Mesodermal cell (in vitro differentiated cells): ENCODE measurements at regions not wholly inside any gene's neighbourhood (a gene's known extent, or its start where the extent isn't known, plus 50 kb on each side); places are given as distances from the start of the nearest gene placed in this dataset.
"Not testable (repeated sequence)": the region's sequence is repeated elsewhere in the genome, so short reads cannot be mapped to it uniquely, and the experiment has no call there.

Experiments
- H3K27ac ChIP-seq: 2 replicates; pipeline ENCODE4 v1.7.0; 2013; ENCODE audit warnings: mild to moderate bottlenecking, low read depth, low read length, moderate library complexity; ENCODE audit not compliant: severe bottlenecking
- H3K36me3 ChIP-seq: 2 replicates; pipeline ENCODE4 v1.7.1; 2013; ENCODE audit warnings: mild to moderate bottlenecking, low read length, moderate library complexity; ENCODE audit not compliant: control insufficient read depth, insufficient read depth
- H3K4me1 ChIP-seq: one replicate; pipeline ENCODE4 v1.7.1; 2013; ENCODE audit warnings: mild to moderate bottlenecking, low read length; ENCODE audit not compliant: insufficient read depth, control insufficient read depth, poor library complexity, severe bottlenecking
- H3K4me3 ChIP-seq: 2 replicates; pipeline ENCODE4 v1.7.0; 2013; ENCODE audit warnings: low read length, control low read depth, mild to moderate bottlenecking; ENCODE audit not compliant: insufficient read depth, poor library complexity, severe bottlenecking; ENCODE audit errors: extremely low read depth
- H3K9me3 ChIP-seq: 2 replicates; pipeline ENCODE4 v1.7.1; 2013; ENCODE audit warnings: mild to moderate bottlenecking, low read length, moderate library complexity; ENCODE audit not compliant: control insufficient read depth
- WGBS, 2 experiments: methylation state at CpG; one replicate each; pipeline ENCODE4 v1.1.5; 2013; ENCODE audit warnings: missing lambda C conversion rate in 2 of 2; ENCODE audit not compliant: insufficient coverage in 2 of 2; 5-methylcytosine and 5-hydroxymethylcytosine counted together

DNA sequence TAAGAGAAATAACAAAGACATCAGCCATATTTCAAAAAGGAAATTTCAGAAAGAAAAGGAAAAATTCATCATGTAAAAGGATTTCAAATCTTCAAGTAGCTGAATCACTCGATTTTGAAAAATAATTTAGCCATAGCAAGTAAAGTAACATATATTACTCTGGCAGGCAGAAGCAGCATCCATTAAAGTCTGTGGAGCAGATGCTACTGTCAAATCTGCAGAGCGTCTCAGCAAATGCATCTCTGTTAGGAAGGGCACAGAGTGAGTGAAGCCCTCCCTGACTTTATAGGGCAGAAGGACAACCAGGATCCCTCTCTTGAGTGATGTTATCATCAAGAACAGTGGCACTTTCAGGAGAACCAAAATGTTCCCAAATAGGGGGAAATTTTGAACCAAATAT is 445.5 kb downstream of the EFNB2 start:
- Histone ChIP-seq H3K27ac (no peak overlapping the region), H3K4me3 (no peak overlapping the region), H3K9me3 (no peaks in the 10 kb centered on the region), H3K36me3 (no peaks in the 10 kb centered on the region), H3K4me1 (no peaks in the 10 kb centered on the region)
- WGBS, 2 experiments, result 85 to 90% methylated on average over 1 of the region's 2 CpGs

DNA sequence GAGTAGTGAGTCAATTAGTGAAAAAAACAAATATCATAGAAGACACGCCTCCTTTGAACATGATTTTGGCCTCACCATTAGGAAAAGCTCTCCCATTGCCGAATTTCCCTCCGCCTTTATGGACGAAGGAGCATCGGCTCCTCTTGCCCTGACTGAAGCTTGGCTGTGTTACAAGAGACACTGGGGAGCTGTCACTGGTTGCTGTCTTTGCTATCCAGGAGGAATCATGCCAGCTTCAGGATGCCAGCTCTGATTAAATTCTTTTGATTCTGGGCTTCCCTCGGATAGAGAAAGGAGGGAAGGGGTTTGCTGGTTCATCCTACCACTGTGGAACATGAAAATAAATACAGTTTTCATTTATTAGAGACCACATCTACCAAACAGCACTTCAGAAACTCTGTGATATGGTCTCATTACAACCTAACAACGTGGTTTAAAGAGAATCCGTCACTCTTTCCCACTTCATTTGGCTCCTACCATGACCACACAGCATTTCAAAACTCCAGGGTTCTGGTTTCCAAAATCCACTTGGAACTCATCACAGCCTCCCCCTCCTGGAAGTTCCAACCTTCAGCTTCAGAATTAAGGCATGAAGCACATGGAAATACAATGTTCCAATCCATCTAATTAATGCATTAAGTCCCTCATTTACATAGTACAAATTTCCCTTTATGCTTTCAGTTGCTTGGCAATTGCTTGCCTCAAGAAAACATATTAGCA is 446.0 kb downstream of the EFNB2 start:
- H3K27ac ChIP-seq, result no peak overlapping the region
- no peaks in the 10 kb centered on the region for H3K4me1 ChIP-seq
- no peak overlapping the region for H3K4me3 ChIP-seq
- H3K9me3 ChIP-seq, result no peaks in the 10 kb centered on the region
- no peaks in the 10 kb centered on the region for H3K36me3 ChIP-seq
- WGBS, 2 experiments, result 91 to 99% methylated on average over 6 of the region's 8 CpGs

DNA sequence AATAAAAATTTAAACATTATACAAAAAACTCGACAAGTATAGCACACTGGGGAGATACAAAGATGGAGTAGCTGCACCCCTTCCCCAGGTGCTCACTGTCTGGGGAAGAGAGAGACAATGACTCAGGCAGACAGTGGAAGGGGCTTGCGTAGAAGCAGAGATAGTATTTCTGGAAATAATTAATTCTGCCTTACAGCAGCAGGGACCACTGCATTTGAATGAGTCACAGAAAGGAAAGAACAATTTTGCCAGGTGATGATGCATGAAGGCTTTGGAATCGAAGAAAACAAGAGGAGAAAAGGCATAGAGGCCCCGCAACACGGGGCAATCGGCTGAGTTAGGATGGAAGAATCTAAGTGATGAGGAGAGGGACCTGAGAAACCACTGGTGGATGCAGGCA is 447.4 kb downstream of the EFNB2 start:
- Histone ChIP-seq H3K9me3 (no peaks in the 10 kb centered on the region), H3K36me3 (no peaks in the 10 kb centered on the region), H3K27ac (no peak overlapping the region), H3K4me3 (no peak overlapping the region), H3K4me1 (no peaks in the 10 kb centered on the region)
- 88 to 93% methylated on average over 4 to 6 of the region's 6 CpGs for WGBS, 2 experiments

DNA sequence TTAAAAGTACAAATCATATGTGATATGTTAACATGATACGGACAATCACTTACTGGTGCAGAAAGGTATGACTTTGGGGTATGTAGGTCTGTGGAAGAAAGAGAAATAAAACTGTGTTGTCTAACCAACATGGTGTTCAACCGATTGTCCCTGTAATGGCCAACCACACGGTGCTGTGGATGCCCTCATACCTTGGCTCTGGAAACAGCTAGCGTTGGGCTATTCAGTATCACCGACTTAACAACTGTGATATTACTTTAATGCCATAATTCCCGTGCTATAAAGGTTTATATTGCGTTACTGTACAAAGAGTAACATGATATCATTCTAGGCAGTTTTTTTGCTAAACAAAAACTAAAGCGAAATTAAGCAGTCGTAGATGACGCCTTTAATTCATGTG is 448.3 kb downstream of the EFNB2 start:
- no peak overlapping the region for H3K4me3 ChIP-seq
- WGBS, 2 experiments, result 91 to 98% methylated on average over 4 to 10 of the region's 10 CpGs
- H3K27ac ChIP-seq, result no peak overlapping the region
- H3K36me3 ChIP-seq, result no peaks in the 10 kb centered on the region
- no peaks in the 10 kb centered on the region for H3K9me3 ChIP-seq
- H3K4me1 ChIP-seq, result no peaks in the 10 kb centered on the region

DNA sequence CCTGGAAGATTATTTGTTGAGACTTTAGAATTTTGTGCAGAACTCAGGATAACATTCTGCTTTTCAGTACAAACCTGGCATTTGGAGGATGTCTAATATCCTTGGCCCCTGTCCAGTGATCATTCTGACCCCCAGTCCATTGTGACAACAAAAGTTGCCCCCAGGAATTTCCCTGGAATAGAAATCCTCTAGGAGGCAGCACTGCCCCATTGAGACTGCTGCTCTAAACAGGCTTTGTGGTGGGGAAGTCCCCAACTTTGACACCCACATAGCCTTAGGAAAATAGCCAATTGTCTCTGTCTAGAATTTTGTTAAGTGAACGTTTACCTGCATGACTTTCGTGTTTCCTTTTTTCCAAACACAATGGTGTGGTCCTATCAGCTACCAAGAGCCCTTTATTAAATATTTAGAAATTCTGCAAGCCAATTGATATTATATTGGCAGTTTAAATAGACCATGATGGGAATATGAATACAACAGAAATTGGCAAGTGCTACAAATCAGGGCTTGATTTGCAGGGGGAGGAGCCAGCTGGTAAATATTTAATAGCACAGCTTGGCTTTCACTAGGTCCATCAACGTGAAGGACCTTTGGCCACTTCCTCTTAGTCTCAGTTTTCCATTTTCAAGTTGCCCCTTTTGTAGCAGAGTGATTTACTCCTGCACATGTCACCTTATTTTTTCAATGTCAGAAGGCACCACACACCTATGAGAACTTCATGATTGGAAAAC is 451.7 kb downstream of the EFNB2 start:
- 70 to 89% methylated on average over 1 to 2 of the region's 3 CpGs for WGBS, 2 experiments
- peaks cover 3% of the 10 kb centered on the region for H3K9me3 ChIP-seq
- no peaks in the 10 kb centered on the region for H3K36me3 ChIP-seq
- no peaks in the 10 kb centered on the region for H3K4me1 ChIP-seq
- H3K27ac ChIP-seq, result no peak overlapping the region
- H3K4me3 ChIP-seq, result no peak overlapping the region

DNA sequence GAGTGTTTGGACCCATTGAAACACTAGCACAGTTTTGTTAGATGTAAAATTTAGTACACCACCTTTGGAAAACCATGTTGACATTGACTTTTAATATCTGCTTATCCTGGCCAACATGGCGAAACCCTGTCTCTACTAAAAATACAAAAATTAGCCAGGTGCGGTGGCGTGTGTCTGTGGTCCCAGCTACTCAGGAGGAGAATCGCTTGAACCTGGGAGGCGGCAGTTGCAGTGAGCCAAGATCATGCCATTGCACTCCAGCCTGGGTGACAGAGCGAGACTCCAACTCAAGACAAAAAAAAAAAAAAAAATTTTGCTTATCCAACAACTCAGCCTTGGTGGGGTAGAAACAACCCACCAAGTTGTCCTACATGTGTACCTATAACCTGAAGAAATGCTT is 454.2 kb downstream of the EFNB2 start:
- H3K4me3 ChIP-seq, result not testable (repeated sequence)
- WGBS, 2 experiments, result 97% methylated on average over 5 of the region's 6 CpGs; no CpG with 5 or more reads in 1 of the 2 experiments

DNA sequence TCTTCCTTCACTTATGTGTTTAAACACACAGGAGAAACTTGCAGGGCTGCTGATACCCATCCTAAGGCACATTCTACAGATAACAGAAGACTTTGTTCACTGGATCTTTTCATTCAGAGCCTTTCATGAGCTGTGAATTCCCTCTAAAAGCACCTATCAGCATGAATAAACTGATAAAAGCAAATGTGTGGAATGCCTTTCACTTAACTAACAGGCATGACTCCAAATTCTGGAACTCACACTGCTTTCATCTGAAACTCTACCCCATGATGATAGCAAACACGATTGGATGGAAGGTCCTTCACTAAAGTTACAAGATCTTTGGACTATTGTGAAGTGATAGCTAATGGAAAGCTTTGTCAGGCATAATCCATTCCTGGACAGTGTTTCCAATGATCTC is 457.3 kb downstream of the EFNB2 start:
- H3K4me1 ChIP-seq, result peaks cover 9% of the 10 kb centered on the region
- no peaks in the 10 kb centered on the region for H3K36me3 ChIP-seq
- peaks cover 3% of the 10 kb centered on the region for H3K9me3 ChIP-seq
- 29% methylated on average over 1 of the region's 1 CpG; no CpG with 5 or more reads in 1 of the 2 experiments for WGBS, 2 experiments
- H3K27ac ChIP-seq, result peak overlapping the region; percentile 55
- no peak overlapping the region for H3K4me3 ChIP-seq

More for the DNA sequence above, 454.2 kb downstream of the EFNB2 start:
- not testable (repeated sequence) for H3K9me3 ChIP-seq, H3K27ac ChIP-seq, H3K4me1 ChIP-seq, H3K36me3 ChIP-seq

DNA sequence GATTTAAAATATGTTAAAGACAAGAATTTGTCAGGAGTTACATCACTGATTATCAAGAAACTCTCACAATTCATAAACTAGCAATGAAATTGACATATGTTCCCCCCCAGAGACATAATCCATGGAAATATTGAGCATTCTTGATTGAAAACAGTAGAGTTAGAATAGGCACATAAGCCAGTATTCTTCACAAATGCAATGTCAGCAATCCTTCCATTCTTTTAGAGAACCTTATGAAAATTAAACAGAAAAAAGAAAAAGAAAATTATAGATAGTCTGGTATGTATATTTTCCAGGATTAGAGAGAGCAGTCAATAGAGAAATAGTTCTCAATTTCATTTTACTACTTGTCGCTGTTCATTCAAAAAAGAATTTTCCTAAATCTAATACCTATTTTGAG is 458.4 kb downstream of the EFNB2 start:
- H3K36me3 ChIP-seq, result no peaks in the 10 kb centered on the region
- WGBS, 2 experiments, result no CpG with 5 or more reads among the region's 1 CpG
- peaks cover 9% of the 10 kb centered on the region for H3K4me1 ChIP-seq
- H3K9me3 ChIP-seq, result peaks cover 3% of the 10 kb centered on the region
- no peak overlapping the region for H3K4me3 ChIP-seq
- no peak overlapping the region for H3K27ac ChIP-seq

DNA sequence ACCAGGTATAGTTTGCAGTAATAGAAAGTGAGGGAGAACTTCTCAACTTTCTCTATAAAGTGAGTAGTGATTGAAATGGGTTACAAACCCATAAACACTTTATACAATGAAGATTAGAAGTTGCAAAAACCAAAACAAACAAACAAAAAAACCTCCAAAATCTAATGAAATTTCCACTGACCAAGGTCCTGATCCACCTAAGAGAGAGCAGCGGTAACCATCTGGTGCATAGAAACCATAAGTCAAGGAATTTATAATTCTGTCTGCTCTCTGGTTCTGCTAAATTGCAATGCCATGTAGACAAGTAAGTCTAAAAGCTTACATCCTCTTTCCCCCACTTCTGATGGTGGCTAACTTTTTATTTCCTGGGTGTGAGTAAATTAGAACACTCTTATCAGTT is 463.4 kb downstream of the EFNB2 start:
- H3K36me3 ChIP-seq, result no peaks in the 10 kb centered on the region
- 100% methylated on average over 1 of the region's 1 CpG for WGBS, 2 experiments
- H3K4me1 ChIP-seq, result no peaks in the 10 kb centered on the region
- no peak overlapping the region for H3K4me3 ChIP-seq
- no peak overlapping the region for H3K27ac ChIP-seq
- no peaks in the 10 kb centered on the region for H3K9me3 ChIP-seq

DNA sequence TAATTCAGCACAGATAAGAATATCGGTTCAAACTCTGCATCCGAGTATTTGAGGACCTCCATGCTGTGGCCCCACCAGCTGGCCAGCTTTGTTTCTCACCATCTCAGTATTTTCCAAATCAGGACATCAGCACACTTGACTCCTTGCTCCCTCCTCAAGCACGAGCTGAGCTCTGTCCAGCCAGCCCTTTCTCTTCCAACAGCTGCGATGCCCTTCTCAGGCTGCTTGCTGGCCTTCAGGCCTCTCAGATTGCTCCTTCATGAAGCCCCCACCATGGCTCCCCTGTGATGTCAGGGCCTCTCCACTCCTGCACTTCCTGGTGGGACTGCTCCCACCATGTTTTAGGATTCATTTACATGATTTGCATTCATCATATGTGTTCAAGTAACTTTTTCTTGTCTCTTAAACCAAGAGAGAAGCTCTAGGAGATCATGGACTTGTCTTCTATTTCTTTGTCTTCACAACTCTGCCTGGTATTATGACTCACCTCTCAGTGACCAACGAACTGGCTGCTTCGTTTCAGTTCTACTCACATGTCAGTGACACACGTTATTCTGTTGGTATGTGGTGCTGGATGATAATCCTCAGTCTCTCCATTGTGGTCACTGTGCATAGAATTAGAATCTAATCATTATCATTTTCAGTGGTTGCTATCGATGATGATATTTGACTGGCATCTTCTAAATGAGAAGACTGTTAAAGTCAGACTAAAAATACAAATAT is 471.7 kb downstream of the EFNB2 start:
- no peaks in the 10 kb centered on the region for H3K9me3 ChIP-seq
- H3K27ac ChIP-seq, result no peak overlapping the region
- 89 to 96% methylated on average over 3 to 4 of the region's 8 CpGs for whole genome bisulfite sequencing, 2 experiments
- no peaks in the 10 kb centered on the region for H3K4me1 ChIP-seq
- no peak overlapping the region for H3K4me3 ChIP-seq
- H3K36me3 ChIP-seq, result no peaks in the 10 kb centered on the region
